Aorta (tissue), 5 donors: ENCODE measurements at regions not wholly inside any gene's neighbourhood (a gene's known extent, or its start where the extent isn't known, plus 50 kb on each side); places are given as distances from the start of the nearest gene placed in this dataset.
"Not testable (repeated sequence)": the region's sequence is repeated elsewhere in the genome, so short reads cannot be mapped to it uniquely, and the experiment has no call there.

Source experiments
- ATAC-seq: fragments of 200-7000 bp; cut with Tn5 transposase; one replicate; pipeline ENCODE4 v1.9.1; 2022; ENCODE audit warnings: moderate library complexity; ENCODE audit not compliant: low FRiP score
- DNase-seq, 2 donors: peaks; one replicate each; pipeline ENCODE4 v3.0.0-alpha.2; 2020
- H3K27ac ChIP-seq, 2 donors: one replicate each; pipeline ENCODE4 v1.5.1; 2013; ENCODE audit warnings: low read length in 2 of 2, mild to moderate bottlenecking in 2 of 2, moderate library complexity in 2 of 2, control low read depth in 1 of 2, inconsistent platforms in 1 of 2, low read depth in 1 of 2
- H3K27me3 ChIP-seq, 2 donors: one replicate each; pipeline ENCODE4 v1.6.1; 2013; ENCODE audit warnings: control low read depth in 1 of 2, low read length in 1 of 2, mild to moderate bottlenecking in 1 of 2, moderate library complexity in 1 of 2; ENCODE audit not compliant: insufficient read depth in 2 of 2, control insufficient read depth in 1 of 2
- H3K36me3 ChIP-seq, 2 donors: one replicate each; pipeline ENCODE4 v1.6.1; 2013; ENCODE audit warnings: control low read depth in 1 of 2, low read length in 1 of 2, mild to moderate bottlenecking in 1 of 2; ENCODE audit not compliant: insufficient read depth in 2 of 2, control insufficient read depth in 1 of 2
- H3K4me1 ChIP-seq, 2 donors: one replicate each; pipeline ENCODE4 v1.6.1; 2013; ENCODE audit warnings: low read length in 2 of 2, control low read depth in 1 of 2, mild to moderate bottlenecking in 1 of 2, moderate library complexity in 1 of 2; ENCODE audit not compliant: insufficient read depth in 2 of 2, control insufficient read depth in 1 of 2
- H3K4me3 ChIP-seq, 2 donors: one replicate each; pipeline ENCODE4 v1.5.1; 2013; ENCODE audit warnings: low read length in 2 of 2, control low read depth in 1 of 2, mild to moderate bottlenecking in 1 of 2
- H3K9me3 ChIP-seq: one replicate; pipeline ENCODE4 v1.6.1; 2013; ENCODE audit warnings: mild to moderate bottlenecking, low read length; ENCODE audit not compliant: control insufficient read depth
- WGBS, 2 donors: extraction: QIAGEN DNeasy Blood & Tissue Kit; methylation state at CpG; one replicate each; pipeline ENCODE4 v1.1.7; 2013; 5-methylcytosine and 5-hydroxymethylcytosine counted together
- intact Hi-C, 2 donors: fragments of 100-400 bp; cut with DNase I; formaldehyde crosslinking; loops; one replicate each; pipeline versions ENCODE4 v1.14.2 to v1.15.0; 2022
- donor health status: healthy with polysubstance abuse.
- donor health status: Bipolar disorder and iron deficiency.
- donor health status: DM: no; HTN: no; CAD: no.
- donor health status: DM: no; HTN: no; CAD: no.
- donor health status: DM: yes; HTN: yes; CAD: no.

DNA sequence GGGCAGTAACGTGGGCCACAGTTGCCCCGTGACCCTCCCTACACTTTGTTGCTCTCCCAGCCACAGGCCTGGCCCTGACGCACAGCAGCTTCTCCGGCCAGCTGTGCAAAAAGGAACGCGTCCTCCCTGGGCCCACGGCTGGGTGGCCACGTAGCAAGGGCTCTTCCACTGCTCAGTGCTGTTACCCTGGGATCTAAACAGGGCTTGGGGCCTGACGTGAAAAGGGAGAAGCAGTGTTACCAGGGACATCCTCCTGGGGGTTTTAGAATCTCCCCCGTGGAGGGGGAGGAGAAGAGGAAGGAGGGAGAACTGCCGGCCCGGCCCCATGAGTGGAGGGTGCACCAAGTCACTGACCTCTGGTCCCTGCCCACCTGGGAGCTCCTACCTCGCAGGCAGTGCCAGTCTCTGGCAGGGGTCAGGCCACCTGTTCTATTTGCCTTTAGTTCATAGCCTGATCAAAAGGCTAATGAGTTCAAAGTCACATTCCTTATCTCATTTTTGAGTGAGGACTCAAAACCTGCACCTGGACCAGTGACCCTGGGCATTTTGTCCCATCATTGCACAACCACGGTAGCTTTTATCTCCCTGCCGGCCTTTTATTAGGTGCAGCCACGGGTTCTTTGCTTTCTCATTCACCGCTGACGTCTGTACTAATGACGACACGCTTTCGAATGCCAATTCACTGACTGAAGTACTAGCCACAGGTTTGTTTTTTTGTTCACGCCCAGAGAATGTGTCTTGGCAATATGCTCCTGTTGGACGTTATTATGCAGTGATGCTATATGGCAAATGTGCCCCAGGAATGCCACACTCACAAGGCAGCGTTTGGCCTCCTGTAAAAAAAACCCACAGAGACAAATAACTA, 4424.6 kb upstream of the TPTE start:
- intact Hi-C loops, H3K4me3 ChIP-seq, H3K36me3 ChIP-seq, H3K27me3 ChIP-seq, H3K27ac ChIP-seq, H3K4me1 ChIP-seq, ATAC-seq, H3K9me3 ChIP-seq, DNase-seq: not testable (repeated sequence)
- no CpG with 5 or more reads among the region's 24 CpGs for WGBS, 2 donors

GRCh38 chr21:6097736-6098135, 4423.6 kb upstream of the TPTE start:
- no CpG with 5 or more reads among the region's 4 CpGs for WGBS, 2 donors
- H3K4me3 ChIP-seq, ATAC-seq, DNase-seq, H3K36me3 ChIP-seq, H3K4me1 ChIP-seq, H3K27ac ChIP-seq, intact Hi-C loops, H3K27me3 ChIP-seq, H3K9me3 ChIP-seq: not testable (repeated sequence)

GRCh38 chr21:6098191-6098935, 4423.0 kb upstream of the TPTE start:
- H3K27me3 ChIP-seq, H3K36me3 ChIP-seq, H3K4me3 ChIP-seq, ATAC-seq, H3K4me1 ChIP-seq, H3K27ac ChIP-seq, H3K9me3 ChIP-seq, intact Hi-C loops: not testable (repeated sequence)
- WGBS, 2 donors: no CpG with 5 or more reads among the region's 8 CpGs
- DNase-seq: peak in 1 of 2 donors; percentile 35

GRCh38 chr21:6101588-6101987, 4419.8 kb upstream of the TPTE start:
- H3K27ac ChIP-seq, H3K27me3 ChIP-seq, H3K9me3 ChIP-seq, intact Hi-C loops, ATAC-seq, H3K4me3 ChIP-seq, H3K4me1 ChIP-seq, H3K36me3 ChIP-seq, DNase-seq: not testable (repeated sequence)
- no CpG with 5 or more reads among the region's 9 CpGs for WGBS, 2 donors

- H3K27me3 ChIP-seq, DNase-seq, H3K9me3 ChIP-seq, H3K4me1 ChIP-seq, H3K27ac ChIP-seq, ATAC-seq, intact Hi-C loops, H3K4me3 ChIP-seq, H3K36me3 ChIP-seq: not testable (repeated sequence)
- no CpG with 5 or more reads among the region's 8 CpGs for WGBS, 2 donors
These were observed 4416.8 kb upstream of the TPTE start for GRCh38 chr21:6104546-6104945.

- 90% methylated on average over 2 of the region's 26 CpGs; no CpG with 5 or more reads in 1 of the 2 donors for WGBS, 2 donors
- H3K36me3 ChIP-seq, H3K4me3 ChIP-seq, intact Hi-C loops, H3K9me3 ChIP-seq, H3K27me3 ChIP-seq, H3K4me1 ChIP-seq, H3K27ac ChIP-seq, ATAC-seq: not testable (repeated sequence)
- peak in 1 of 2 donors; percentile 36 for DNase-seq
These were observed 4414.5 kb upstream of the TPTE start for GRCh38 chr21:6106686-6107567.

DNA sequence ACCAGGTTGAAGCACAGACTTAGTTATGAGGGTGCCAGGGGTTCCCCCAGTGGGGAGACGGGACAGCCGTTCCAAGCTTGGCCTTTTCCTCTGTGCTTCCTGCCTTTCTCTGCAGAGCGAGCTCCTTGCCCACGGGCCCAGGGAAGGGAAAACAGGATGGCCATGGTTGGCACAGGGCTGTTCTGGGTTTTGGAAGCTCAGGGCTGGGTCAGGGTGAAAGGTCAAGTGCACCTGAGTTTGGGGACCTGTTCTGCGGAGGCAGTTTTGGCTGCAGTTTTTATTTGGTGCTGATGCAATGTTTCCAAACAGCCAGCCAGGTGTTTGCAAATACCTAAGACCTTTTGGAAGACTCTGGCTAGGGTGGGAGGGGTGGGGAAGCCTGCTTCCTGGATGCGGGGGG, 4412.5 kb upstream of the TPTE start:
- H3K4me3 ChIP-seq, intact Hi-C loops, DNase-seq, H3K4me1 ChIP-seq, H3K27me3 ChIP-seq, H3K36me3 ChIP-seq, ATAC-seq, H3K9me3 ChIP-seq, H3K27ac ChIP-seq: not testable (repeated sequence)
- no CpG with 5 or more reads among the region's 6 CpGs for WGBS, 2 donors

GRCh38 chr21:6109774-6110173, 4411.6 kb upstream of the TPTE start:
- WGBS, 2 donors: 20% methylated on average over 1 of the region's 13 CpGs; no CpG with 5 or more reads in 1 of the 2 donors
- H3K36me3 ChIP-seq, intact Hi-C loops, H3K27ac ChIP-seq, H3K4me3 ChIP-seq, H3K27me3 ChIP-seq, H3K4me1 ChIP-seq, H3K9me3 ChIP-seq, ATAC-seq: not testable (repeated sequence)
- DNase-seq: peak; percentile 10 to 69
